Mesendoderm (in vitro differentiated cells): ENCODE measurements at regions not wholly inside any gene's neighbourhood (a gene's known extent, or its start where the extent isn't known, plus 50 kb on each side); places are given as distances from the start of the nearest gene placed in this dataset.
"Not testable (repeated sequence)": the region's sequence is repeated elsewhere in the genome, so short reads cannot be mapped to it uniquely, and the experiment has no call there.

Experiments used
- DNase-seq: peaks from one replicate; pipeline ENCODE4 v3.0.0; 2013
- H2AK5ac ChIP-seq: 2 replicates; pipeline ENCODE4 v1.6.1; 2013; ENCODE audit warnings: low read length, inconsistent platforms
- H2BK120ac ChIP-seq: 2 replicates; pipeline ENCODE4 v1.6.1; 2013; ENCODE audit warnings: low read depth, mild to moderate bottlenecking, low read length, moderate library complexity, mixed read lengths
- H2BK15ac ChIP-seq: replicated peaks from 2 replicates; pipeline ENCODE4 v1.6.1; 2013; ENCODE audit warnings: low read depth, mild to moderate bottlenecking, moderate library complexity
- H2BK5ac ChIP-seq: 2 replicates; pipeline ENCODE4 v1.6.1; 2013; ENCODE audit warnings: low read length, inconsistent platforms
- H3K18ac ChIP-seq: 2 replicates; pipeline ENCODE4 v1.6.1; 2013; ENCODE audit warnings: mild to moderate bottlenecking, low read length, mixed read lengths
- H3K23ac ChIP-seq: one replicate; pipeline ENCODE4 v1.6.1; 2013; ENCODE audit warnings: low read length
- H3K27ac ChIP-seq: 2 replicates; pipeline ENCODE4 v1.5.1; 2013; ENCODE audit warnings: low read depth, mild to moderate bottlenecking, inconsistent platforms, low read length, moderate library complexity
- H3K27me3 ChIP-seq: 2 replicates; pipeline ENCODE4 v1.6.1; 2013; ENCODE audit warnings: low read length, control low read depth, mild to moderate bottlenecking, inconsistent platforms; ENCODE audit not compliant: insufficient read depth, poor library complexity
- H3K36me3 ChIP-seq: 2 replicates; pipeline ENCODE4 v1.6.1; 2013; ENCODE audit warnings: low read length, inconsistent platforms; ENCODE audit not compliant: control insufficient read depth, insufficient read depth
- H3K4ac ChIP-seq: one replicate; pipeline ENCODE4 v1.6.1; 2013; ENCODE audit warnings: low read depth, mild to moderate bottlenecking, low read length, moderate library complexity
- H3K4me1 ChIP-seq: 2 replicates; pipeline ENCODE4 v1.6.1; 2013; ENCODE audit warnings: low read depth, low read length, inconsistent platforms; ENCODE audit not compliant: control insufficient read depth
- H3K4me2 ChIP-seq: 2 replicates; pipeline ENCODE4 v1.6.1; 2013; ENCODE audit warnings: low read length
- H3K4me3 ChIP-seq: 2 replicates; pipeline ENCODE4 v1.5.1; 2013; ENCODE audit warnings: mild to moderate bottlenecking, low read length
- H3K56ac ChIP-seq: one replicate; pipeline ENCODE4 v1.6.1; 2013; ENCODE audit warnings: low read length
- H3K79me1 ChIP-seq: 2 replicates; pipeline ENCODE4 v1.6.1; 2013; ENCODE audit warnings: low read length, inconsistent platforms
- H3K79me2 ChIP-seq: 2 replicates; pipeline ENCODE4 v1.6.1; 2013; ENCODE audit warnings: mild to moderate bottlenecking, low read length; ENCODE audit not compliant: control insufficient read depth, insufficient read depth
- H3K9ac ChIP-seq: 2 replicates; pipeline ENCODE4 v1.6.1; 2013; ENCODE audit warnings: low read length, inconsistent platforms
- H4K5ac ChIP-seq: one replicate; pipeline ENCODE4 v1.6.1; 2013; ENCODE audit warnings: low read length
- H4K8ac ChIP-seq: one replicate; pipeline ENCODE4 v1.6.1; 2013; ENCODE audit warnings: low read depth, mild to moderate bottlenecking, control low read depth, low read length, moderate library complexity
- WGBS: extraction: QIAGEN DNeasy Blood & Tissue Kit; methylation state at CpG from one replicate; pipeline ENCODE4 v1.1.7; 2013; ENCODE audit warnings: low lambda C conversion rate, missing lambda C conversion rate; ENCODE audit not compliant: insufficient coverage; ENCODE audit errors: extremely low coverage; 5-methylcytosine and 5-hydroxymethylcytosine counted together

- no CpG with 5 or more reads among the region's 1 CpG for WGBS
Measured at GRCh38 chr10:6803427-6803783, 223.3 kb upstream of the PRKCQ start.

GRCh38 chr10:6802759-6803426 is 222.8 kb upstream of the PRKCQ start:
- Histone ChIP-seq H2AK5ac (no peak overlapping the region), H3K27me3 (no peaks in the 10 kb centered on the region), H3K27ac (no peak overlapping the region), H3K4ac (no peak overlapping the region), H3K18ac (no peak overlapping the region), H2BK120ac (no peak overlapping the region), H3K4me1 (no peaks in the 10 kb centered on the region), H2BK5ac (no peak overlapping the region), H3K4me2 (no peak overlapping the region), H3K79me1 (no peaks in the 10 kb centered on the region), H2BK15ac (no peak overlapping the region), H3K56ac (no peak overlapping the region), H3K4me3 (no peak overlapping the region), H4K8ac (no peak overlapping the region), H4K5ac (no peak overlapping the region), H3K79me2 (no peaks in the 10 kb centered on the region), H3K23ac (no peak overlapping the region), H3K36me3 (no peaks in the 10 kb centered on the region), H3K9ac (no peak overlapping the region)
- WGBS, result no CpG with 5 or more reads among the region's 6 CpGs
- DNase-seq, result no peak

More at GRCh38 chr10:6803427-6803783, 223.3 kb upstream of the PRKCQ start:
- Histone ChIP-seq H4K5ac (no peak overlapping the region), H2AK5ac (no peak overlapping the region), H3K79me1 (no peaks in the 10 kb centered on the region), H2BK15ac (no peak overlapping the region), H3K36me3 (no peaks in the 10 kb centered on the region), H3K4me1 (no peaks in the 10 kb centered on the region), H3K23ac (no peak overlapping the region), H3K4me3 (no peak overlapping the region), H3K4ac (no peak overlapping the region), H3K18ac (no peak overlapping the region), H3K79me2 (no peaks in the 10 kb centered on the region), H3K56ac (no peak overlapping the region), H3K27ac (no peak overlapping the region), H3K27me3 (no peaks in the 10 kb centered on the region), H4K8ac (no peak overlapping the region), H3K4me2 (no peak overlapping the region), H3K9ac (no peak overlapping the region), H2BK5ac (no peak overlapping the region), H2BK120ac (no peak overlapping the region)
- no peak for DNase-seq

- no peak overlapping the region for H4K8ac ChIP-seq
- no peak overlapping the region for H3K9ac ChIP-seq
- H2AK5ac ChIP-seq, result no peak overlapping the region
- H3K23ac ChIP-seq, result no peak overlapping the region
- no peak overlapping the region for H2BK120ac ChIP-seq
- no peak overlapping the region for H3K56ac ChIP-seq
- H3K4me1 ChIP-seq, result peaks cover 2% of the 10 kb centered on the region
- H3K27ac ChIP-seq, result no peak overlapping the region
- WGBS, result no CpG with 5 or more reads among the region's 3 CpGs
- H2BK15ac ChIP-seq, result no peak overlapping the region
- H4K5ac ChIP-seq, result no peak overlapping the region
- peak; percentile 44 for DNase-seq
- no peaks in the 10 kb centered on the region for H3K79me1 ChIP-seq
- no peak overlapping the region for H3K4me3 ChIP-seq
- H3K4me2 ChIP-seq, result no peak overlapping the region
- H3K18ac ChIP-seq, result no peak overlapping the region
- H3K79me2 ChIP-seq, result no peaks in the 10 kb centered on the region
- H3K27me3 ChIP-seq, result no peaks in the 10 kb centered on the region
- no peak overlapping the region for H2BK5ac ChIP-seq
- H3K4ac ChIP-seq, result no peak overlapping the region
- H3K36me3 ChIP-seq, result no peaks in the 10 kb centered on the region
Measured at GRCh38 chr10:6796231-6796630, 216.2 kb upstream of the PRKCQ start.

GRCh38 chr10:6795541-6795940 is 215.5 kb upstream of the PRKCQ start:
- Histone ChIP-seq H2BK5ac (no peak overlapping the region), H2BK15ac (peak overlapping the region; percentile 86), H3K4me1 (peaks cover 2% of the 10 kb centered on the region), H3K79me1 (no peaks in the 10 kb centered on the region), H3K27me3 (no peaks in the 10 kb centered on the region), H3K36me3 (no peaks in the 10 kb centered on the region), H3K27ac (no peak overlapping the region), H3K4me3 (no peak overlapping the region), H3K23ac (no peak overlapping the region), H3K9ac (no peak overlapping the region), H3K56ac (peak overlapping the region; percentile 3), H4K5ac (no peak overlapping the region), H3K79me2 (no peaks in the 10 kb centered on the region), H4K8ac (no peak overlapping the region), H3K4ac (no peak overlapping the region), H3K4me2 (no peak overlapping the region), H2BK120ac (peak overlapping the region; percentile 82), H3K18ac (peak overlapping the region; percentile 86), H2AK5ac (no peak overlapping the region)
- no peak for DNase-seq
- no CpG with 5 or more reads among the region's 6 CpGs for WGBS

DNA sequence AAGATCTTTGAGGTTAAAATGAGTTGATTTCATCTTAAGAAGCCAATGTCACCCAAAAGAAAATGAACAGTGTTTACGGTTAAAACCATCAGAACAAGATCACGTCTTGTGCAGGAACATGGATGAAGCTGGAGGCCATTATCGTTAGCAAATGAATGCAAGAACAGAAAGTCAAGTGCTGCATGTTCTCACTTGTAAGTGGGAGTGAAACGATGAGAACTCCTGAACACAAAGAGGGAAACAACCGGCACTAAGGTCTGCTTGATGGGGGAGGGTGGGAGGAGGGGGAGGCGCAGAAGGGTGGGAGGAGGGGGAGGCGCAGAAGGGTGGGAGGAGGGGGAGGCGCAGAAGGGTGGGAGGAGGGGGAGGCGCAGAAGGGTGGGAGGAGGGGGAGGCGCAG is 214.8 kb upstream of the PRKCQ start:
- not testable (repeated sequence) for H3K4me3 ChIP-seq, H4K8ac ChIP-seq, H3K27ac ChIP-seq, H3K23ac ChIP-seq, H3K79me2 ChIP-seq, H2BK120ac ChIP-seq, H3K4me1 ChIP-seq, H3K9ac ChIP-seq, H2AK5ac ChIP-seq, H3K4ac ChIP-seq, H3K79me1 ChIP-seq, H4K5ac ChIP-seq, H3K36me3 ChIP-seq, H3K4me2 ChIP-seq, H2BK5ac ChIP-seq, H3K27me3 ChIP-seq
- peak; percentile 63 for DNase-seq
- Histone ChIP-seq H2BK15ac (peak overlapping the region; percentile 92), H3K56ac (peak overlapping the region; percentile 44), H3K18ac (peak overlapping the region; percentile 68)
- no CpG with 5 or more reads among the region's 10 CpGs for WGBS

DNA sequence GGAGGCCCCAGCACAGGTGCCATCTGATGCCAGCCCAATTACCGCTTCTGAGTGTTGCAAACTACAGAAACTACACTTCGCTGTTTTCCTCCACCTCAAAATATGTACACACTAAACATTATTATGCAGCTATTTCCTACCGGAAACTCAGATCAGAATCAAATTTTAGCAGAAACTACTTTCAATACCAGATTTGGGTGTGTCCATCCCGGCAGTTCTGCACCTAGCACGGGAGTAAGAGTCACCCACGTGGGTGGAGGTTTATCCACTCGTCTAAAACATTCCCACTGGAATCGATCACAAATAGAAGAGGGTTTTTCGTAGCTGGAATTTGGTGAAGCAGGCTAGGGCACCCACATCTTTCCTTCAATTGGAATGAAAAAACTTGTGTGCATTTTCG is 214.4 kb upstream of the PRKCQ start:
- Histone ChIP-seq H4K5ac (no peak overlapping the region), H3K27ac (no peak overlapping the region), H3K4me3 (no peak overlapping the region), H2BK15ac (peak overlapping the region; percentile 92), H3K79me1 (no peaks in the 10 kb centered on the region), H2AK5ac (no peak overlapping the region), H3K4me1 (peaks cover 2% of the 10 kb centered on the region), H3K4me2 (no peak overlapping the region), H3K27me3 (no peaks in the 10 kb centered on the region), H3K56ac (peak overlapping the region; percentile 44), H4K8ac (peak overlapping the region; percentile 13), H3K18ac (peak overlapping the region; percentile 68), H3K4ac (peak overlapping the region; percentile 70), H3K79me2 (no peaks in the 10 kb centered on the region), H2BK120ac (no peak overlapping the region), H3K9ac (no peak overlapping the region), H2BK5ac (no peak overlapping the region), H3K36me3 (no peaks in the 10 kb centered on the region), H3K23ac (no peak overlapping the region)
- no peak for DNase-seq
- no CpG with 5 or more reads among the region's 10 CpGs for WGBS
